ENCODE measurements at regions not wholly inside any gene's neighbourhood (a gene's known extent, or its start where the extent isn't known, plus 50 kb on each side); places are given as distances from the start of the nearest gene placed in this dataset.

GRCh38 chr10:58070956-58071355 is 196.7 kb downstream of the IPMK start:
- no peaks in the 10 kb centered on the region for H3K4me1 ChIP-seq
- WGBS, 2 donors, result 61 to 75% methylated on average over 6 of the region's 6 CpGs
- intact Hi-C loops (cut with DNase I), result no loop called here
- no peak for DNase-seq
- no peak for TF ChIP-seq POLR2A (IDR thresholded peaks at IDR 0.05)
- TF ChIP-seq CTCF (IDR thresholded peaks at IDR 0.05), result no peak
- H3K4me3 ChIP-seq, result no peak overlapping the region
- H3K9me3 ChIP-seq, result no peaks in the 10 kb centered on the region
- H3K36me3 ChIP-seq, result no peaks in the 10 kb centered on the region
- H3K27ac ChIP-seq, result no peak overlapping the region
- H3K27me3 ChIP-seq, result no peaks in the 10 kb centered on the region

GRCh38 chr10:58068809-58069208 is 198.9 kb downstream of the IPMK start:
- no peaks in the 10 kb centered on the region for H3K27me3 ChIP-seq
- no peak overlapping the region for H3K4me3 ChIP-seq
- H3K36me3 ChIP-seq, result no peaks in the 10 kb centered on the region
- WGBS, 2 donors, result 77 to 92% methylated on average over 2 of the region's 2 CpGs
- H3K4me1 ChIP-seq, result no peaks in the 10 kb centered on the region
- intact Hi-C loops (cut with DNase I), result no loop called here
- H3K9me3 ChIP-seq, result no peaks in the 10 kb centered on the region
- TF ChIP-seq CTCF (IDR thresholded peaks at IDR 0.05) (no peak), POLR2A (IDR thresholded peaks at IDR 0.05) (no peak)
- no peak for DNase-seq
- H3K27ac ChIP-seq, result no peak overlapping the region

- WGBS, 2 donors, result 62 to 66% methylated on average over 3 of the region's 4 CpGs
- TF ChIP-seq CTCF (IDR thresholded peaks at IDR 0.05), result no peak
- no peak for TF ChIP-seq POLR2A (IDR thresholded peaks at IDR 0.05)
- DNase-seq, result no peak
- Histone ChIP-seq H3K4me3 (no peak overlapping the region), H3K9me3 (no peaks in the 10 kb centered on the region), H3K27me3 (no peaks in the 10 kb centered on the region), H3K27ac (no peak overlapping the region), H3K36me3 (no peaks in the 10 kb centered on the region), H3K4me1 (no peaks in the 10 kb centered on the region)
- intact Hi-C loops (cut with DNase I), result no loop called here
These were observed 200.7 kb downstream of the IPMK start for GRCh38 chr10:58066979-58067378.

GRCh38 chr10:58066126-58066525 is 201.6 kb downstream of the IPMK start:
- no peaks in the 10 kb centered on the region for H3K4me1 ChIP-seq
- H3K4me3 ChIP-seq, result no peak overlapping the region
- H3K9me3 ChIP-seq, result no peaks in the 10 kb centered on the region
- no peak for DNase-seq
- no peaks in the 10 kb centered on the region for H3K27me3 ChIP-seq
- intact Hi-C loops (cut with DNase I), result no loop called here
- no peak overlapping the region for H3K27ac ChIP-seq
- no peak for TF ChIP-seq POLR2A (IDR thresholded peaks at IDR 0.05)
- TF ChIP-seq CTCF (IDR thresholded peaks at IDR 0.05), result no peak
- WGBS, 2 donors, result 41 to 52% methylated on average over 4 of the region's 4 CpGs
- H3K36me3 ChIP-seq, result no peaks in the 10 kb centered on the region

GRCh38 chr10:58065529-58065815 is 202.2 kb downstream of the IPMK start:
- no peak overlapping the region for H3K4me3 ChIP-seq
- H3K36me3 ChIP-seq, result no peaks in the 10 kb centered on the region
- DNase-seq, result no peak
- TF ChIP-seq POLR2A (IDR thresholded peaks at IDR 0.05) (no peak), CTCF (IDR thresholded peaks at IDR 0.05) (no peak)
- WGBS, 2 donors, result 47 to 69% methylated on average over 6 of the region's 6 CpGs
- no peaks in the 10 kb centered on the region for H3K9me3 ChIP-seq
- no peak overlapping the region for H3K27ac ChIP-seq
- intact Hi-C loops (cut with DNase I), result no loop called here
- no peaks in the 10 kb centered on the region for H3K27me3 ChIP-seq
- H3K4me1 ChIP-seq, result no peaks in the 10 kb centered on the region

Measured in esophagus squamous epithelium (tissue), 5 donors.